NB4 (cell line): ENCODE measurements at regions not wholly inside any gene's neighbourhood (a gene's known extent, or its start where the extent isn't known, plus 50 kb on each side); places are given as distances from the start of the nearest gene placed in this dataset.

Source experiments
- MYC ChIP-seq: IDR thresholded peaks from 2 replicates; pipeline ENCODE4 v1.6.1; 2011; ENCODE audit warnings: low read depth, low read length
- POLR2A ChIP-seq: IDR thresholded peaks from 2 replicates; pipeline ENCODE4 v1.6.1; 2011; ENCODE audit warnings: mild to moderate bottlenecking; ENCODE audit not compliant: insufficient read length; ENCODE audit errors: extremely low read depth
- TF ChIP-seq, protein P1 (sequence below): IDR thresholded peaks from one replicate; pipeline ENCODE4 v1.5.1; 2012; ENCODE audit warnings: low read depth, low read length
- TF ChIP-seq, protein P2 (sequence below): IDR thresholded peaks from 2 replicates; pipeline ENCODE4 v1.6.1; 2011; ENCODE audit warnings: low read depth, low read length

DNA sequence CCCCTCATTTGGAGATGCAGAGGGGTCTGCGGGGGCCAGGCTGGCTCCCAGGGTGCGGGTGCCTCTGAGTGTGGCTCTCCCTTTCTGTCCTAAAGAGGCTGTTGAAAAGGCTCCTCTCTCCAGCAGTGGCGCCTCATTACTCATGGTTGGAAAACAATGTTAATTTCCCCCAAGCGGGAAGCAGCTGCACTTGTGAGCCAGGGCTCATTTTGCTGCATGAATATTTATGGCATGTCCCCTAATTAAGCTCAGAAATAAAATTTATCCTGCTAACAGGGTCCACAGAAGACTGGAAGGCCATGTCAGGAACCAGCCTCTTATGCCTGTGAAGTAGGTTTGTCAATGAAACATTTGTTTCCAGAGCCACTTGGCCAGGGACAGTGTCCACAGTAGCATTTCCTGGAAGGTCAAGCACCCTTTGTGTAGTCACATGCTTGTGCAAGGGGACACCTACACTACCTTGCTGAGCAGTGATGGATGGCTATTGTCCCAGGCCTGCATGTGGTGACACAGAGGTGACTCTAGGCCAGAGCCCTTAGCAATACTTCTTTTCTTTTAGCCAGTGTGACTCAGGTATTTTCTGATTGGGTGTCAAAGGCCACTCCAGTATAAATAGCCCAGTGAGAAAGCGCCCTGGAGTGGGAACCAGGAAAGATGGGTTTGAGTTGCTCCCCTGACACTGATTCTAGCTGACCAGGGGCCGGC lies 259.0 kb downstream of the FOXD2 start:
- TF ChIP-seq, protein P1, sequence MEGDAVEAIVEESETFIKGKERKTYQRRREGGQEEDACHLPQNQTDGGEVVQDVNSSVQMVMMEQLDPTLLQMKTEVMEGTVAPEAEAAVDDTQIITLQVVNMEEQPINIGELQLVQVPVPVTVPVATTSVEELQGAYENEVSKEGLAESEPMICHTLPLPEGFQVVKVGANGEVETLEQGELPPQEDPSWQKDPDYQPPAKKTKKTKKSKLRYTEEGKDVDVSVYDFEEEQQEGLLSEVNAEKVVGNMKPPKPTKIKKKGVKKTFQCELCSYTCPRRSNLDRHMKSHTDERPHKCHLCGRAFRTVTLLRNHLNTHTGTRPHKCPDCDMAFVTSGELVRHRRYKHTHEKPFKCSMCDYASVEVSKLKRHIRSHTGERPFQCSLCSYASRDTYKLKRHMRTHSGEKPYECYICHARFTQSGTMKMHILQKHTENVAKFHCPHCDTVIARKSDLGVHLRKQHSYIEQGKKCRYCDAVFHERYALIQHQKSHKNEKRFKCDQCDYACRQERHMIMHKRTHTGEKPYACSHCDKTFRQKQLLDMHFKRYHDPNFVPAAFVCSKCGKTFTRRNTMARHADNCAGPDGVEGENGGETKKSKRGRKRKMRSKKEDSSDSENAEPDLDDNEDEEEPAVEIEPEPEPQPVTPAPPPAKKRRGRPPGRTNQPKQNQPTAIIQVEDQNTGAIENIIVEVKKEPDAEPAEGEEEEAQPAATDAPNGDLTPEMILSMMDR, result no peak
- TF ChIP-seq MYC (no peak), POLR2A (no peak)
- TF ChIP-seq, protein P2, sequence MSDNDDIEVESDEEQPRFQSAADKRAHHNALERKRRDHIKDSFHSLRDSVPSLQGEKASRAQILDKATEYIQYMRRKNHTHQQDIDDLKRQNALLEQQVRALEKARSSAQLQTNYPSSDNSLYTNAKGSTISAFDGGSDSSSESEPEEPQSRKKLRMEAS, result no peak
